ENCODE measurements at regions not wholly inside any gene's neighbourhood (a gene's known extent, or its start where the extent isn't known, plus 50 kb on each side); places are given as distances from the start of the nearest gene placed in this dataset.

GRCh38 chr11:15884777-15885540 lies 471.4 kb downstream of the SOX6 start:
- Histone ChIP-seq H3K9me3 (ENCODE audit: control insufficient read depth in 2 of 3, insufficient read depth in 1 of 3, low read length in 3 of 3) (no peaks in the 10 kb centered on the region), H3K27me3 (ENCODE audit: control insufficient read depth, insufficient read depth, low read length) (no peaks in the 10 kb centered on the region), H3K4me1 (ENCODE audit: control insufficient read depth in 2 of 3, insufficient read depth in 2 of 3, low read depth in 1 of 3, low read length in 3 of 3) (no peaks in the 10 kb centered on the region), H3K36me3 (ENCODE audit: control insufficient read depth in 2 of 3, insufficient read depth in 3 of 3, low read length in 3 of 3) (no peaks in the 10 kb centered on the region), H3K4me3 (ENCODE audit: low read length in 3 of 3) (no peak overlapping the region), H3K9ac (ENCODE audit: low read length in 3 of 3) (no peak overlapping the region), H3K27ac (ENCODE audit: low read depth in 2 of 2, low read length in 2 of 2) (peak overlapping the region in 1 of 2 donors; percentile 24)
- peak in 3 of 5 donors; percentile 44 to 82 (median 66) for DNase-seq
- TF ChIP-seq, protein P1, sequence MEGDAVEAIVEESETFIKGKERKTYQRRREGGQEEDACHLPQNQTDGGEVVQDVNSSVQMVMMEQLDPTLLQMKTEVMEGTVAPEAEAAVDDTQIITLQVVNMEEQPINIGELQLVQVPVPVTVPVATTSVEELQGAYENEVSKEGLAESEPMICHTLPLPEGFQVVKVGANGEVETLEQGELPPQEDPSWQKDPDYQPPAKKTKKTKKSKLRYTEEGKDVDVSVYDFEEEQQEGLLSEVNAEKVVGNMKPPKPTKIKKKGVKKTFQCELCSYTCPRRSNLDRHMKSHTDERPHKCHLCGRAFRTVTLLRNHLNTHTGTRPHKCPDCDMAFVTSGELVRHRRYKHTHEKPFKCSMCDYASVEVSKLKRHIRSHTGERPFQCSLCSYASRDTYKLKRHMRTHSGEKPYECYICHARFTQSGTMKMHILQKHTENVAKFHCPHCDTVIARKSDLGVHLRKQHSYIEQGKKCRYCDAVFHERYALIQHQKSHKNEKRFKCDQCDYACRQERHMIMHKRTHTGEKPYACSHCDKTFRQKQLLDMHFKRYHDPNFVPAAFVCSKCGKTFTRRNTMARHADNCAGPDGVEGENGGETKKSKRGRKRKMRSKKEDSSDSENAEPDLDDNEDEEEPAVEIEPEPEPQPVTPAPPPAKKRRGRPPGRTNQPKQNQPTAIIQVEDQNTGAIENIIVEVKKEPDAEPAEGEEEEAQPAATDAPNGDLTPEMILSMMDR (IDR thresholded peaks at IDR 0.05; ENCODE audit: borderline replicate concordance, extremely low read depth, insufficient read depth) = no peak
- intact Hi-C loops (cut with DNase I) = no loop called here
- no peak for FAIRE-seq

DNA sequence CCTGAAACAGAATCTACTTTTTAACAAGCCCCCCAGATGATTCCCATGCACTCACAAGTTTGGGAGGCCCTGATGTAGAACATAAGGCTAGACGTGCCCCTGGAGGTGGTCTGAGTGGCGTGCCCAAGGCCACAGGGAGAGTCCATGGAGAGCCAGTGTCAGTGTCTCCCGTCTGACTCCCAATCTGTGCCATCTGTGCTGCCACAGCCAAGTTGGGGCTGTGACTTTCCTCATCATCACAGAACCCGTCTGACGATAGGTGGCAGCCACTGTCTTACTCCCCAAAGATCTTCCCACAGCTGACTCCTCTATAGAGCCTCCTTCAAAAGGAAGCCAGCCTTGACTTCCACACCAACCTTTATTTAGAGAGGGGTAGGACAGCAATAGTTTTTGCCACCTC lies 470.5 kb downstream of the SOX6 start:
- H3K27ac ChIP-seq (ENCODE audit: low read depth in 2 of 2, low read length in 2 of 2) = no peak overlapping the region
- TF ChIP-seq, protein P1 (IDR thresholded peaks at IDR 0.05; ENCODE audit: borderline replicate concordance, extremely low read depth, insufficient read depth) = no peak
- no peak overlapping the region for H3K4me3 ChIP-seq (ENCODE audit: low read length in 3 of 3)
- DNase-seq = no peak
- no peaks in the 10 kb centered on the region for H3K27me3 ChIP-seq (ENCODE audit: control insufficient read depth, insufficient read depth, low read length)
- H3K36me3 ChIP-seq (ENCODE audit: control insufficient read depth in 2 of 3, insufficient read depth in 3 of 3, low read length in 3 of 3) = no peaks in the 10 kb centered on the region
- H3K9ac ChIP-seq (ENCODE audit: low read length in 3 of 3) = no peak overlapping the region
- no peaks in the 10 kb centered on the region for H3K9me3 ChIP-seq (ENCODE audit: control insufficient read depth in 2 of 3, insufficient read depth in 1 of 3, low read length in 3 of 3)
- H3K4me1 ChIP-seq (ENCODE audit: control insufficient read depth in 2 of 3, insufficient read depth in 2 of 3, low read depth in 1 of 3, low read length in 3 of 3) = no peaks in the 10 kb centered on the region
- no peak for FAIRE-seq
- intact Hi-C loops (cut with DNase I) = no loop called here

- H3K4me3 ChIP-seq (ENCODE audit: low read length in 3 of 3) = no peak overlapping the region
- H3K4me1 ChIP-seq (ENCODE audit: control insufficient read depth in 2 of 3, insufficient read depth in 2 of 3, low read depth in 1 of 3, low read length in 3 of 3) = no peaks in the 10 kb centered on the region
- TF ChIP-seq, protein P1 (IDR thresholded peaks at IDR 0.05; ENCODE audit: borderline replicate concordance, extremely low read depth, insufficient read depth) = no peak
- H3K9ac ChIP-seq (ENCODE audit: low read length in 3 of 3) = no peak overlapping the region
- no peaks in the 10 kb centered on the region for H3K36me3 ChIP-seq (ENCODE audit: control insufficient read depth in 2 of 3, insufficient read depth in 3 of 3, low read length in 3 of 3)
- DNase-seq (no peak), FAIRE-seq (no peak)
- H3K27ac ChIP-seq (ENCODE audit: low read depth in 2 of 2, low read length in 2 of 2) = no peak overlapping the region
- intact Hi-C loops (cut with DNase I) = no loop called here
- H3K9me3 ChIP-seq (ENCODE audit: control insufficient read depth in 2 of 3, insufficient read depth in 1 of 3, low read length in 3 of 3) = no peaks in the 10 kb centered on the region
- no peaks in the 10 kb centered on the region for H3K27me3 ChIP-seq (ENCODE audit: control insufficient read depth, insufficient read depth, low read length)
Measured at GRCh38 chr11:15886299-15886698, 470.0 kb downstream of the SOX6 start.
